AG10803 (cell line): ENCODE measurements at regions not wholly inside any gene's neighbourhood (a gene's known extent, or its start where the extent isn't known, plus 50 kb on each side); places are given as distances from the start of the nearest gene placed in this dataset.

ENCODE experiments used
- DNase-seq: peaks from one replicate; pipeline ENCODE4 v3.0.0; 2010; ENCODE audit warnings: low read depth
- H3K4me3 ChIP-seq: 2 replicates; pipeline ENCODE4 v1.5.1; 2011; ENCODE audit warnings: mild to moderate bottlenecking, low read length, control low read depth
- CTCF ChIP-seq: conservative IDR thresholded peaks from 2 replicates; pipeline ENCODE4 v1.5.1; 2011; ENCODE audit warnings: mild to moderate bottlenecking, low read length, control low read depth, inconsistent platforms

GRCh38 chr13:97141564-97142005 lies 80.5 kb upstream of the MBNL2 start:
- H3K4me3 ChIP-seq, result peak overlapping the region; percentile 32
- no peak for TF ChIP-seq CTCF
- peak; percentile 73 for DNase-seq

GRCh38 chr13:97142452-97142851 lies 79.7 kb upstream of the MBNL2 start:
- TF ChIP-seq CTCF, result no peak
- peak overlapping the region; percentile 54 for H3K4me3 ChIP-seq
- peak; percentile 27 for DNase-seq

GRCh38 chr13:97145057-97145456 lies 77.1 kb upstream of the MBNL2 start:
- no peak for TF ChIP-seq CTCF
- DNase-seq, result no peak
- H3K4me3 ChIP-seq, result no peak overlapping the region

GRCh38 chr13:97148894-97149293 lies 73.2 kb upstream of the MBNL2 start:
- no peak for TF ChIP-seq CTCF
- no peak for DNase-seq
- H3K4me3 ChIP-seq, result no peak overlapping the region

GRCh38 chr13:97160421-97160820 lies 61.7 kb upstream of the MBNL2 start:
- TF ChIP-seq CTCF, result no peak
- no peak for DNase-seq
- no peak overlapping the region for H3K4me3 ChIP-seq

- H3K4me3 ChIP-seq, result no peak overlapping the region
- no peak for TF ChIP-seq CTCF
- DNase-seq, result no peak
Measured at GRCh38 chr13:97161582-97162231, 60.4 kb upstream of the MBNL2 start.
